ENCODE measurements at regions not wholly inside any gene's neighbourhood (a gene's known extent, or its start where the extent isn't known, plus 50 kb on each side); places are given as distances from the start of the nearest gene placed in this dataset.

- Histone ChIP-seq H3K9me3 (ENCODE audit: insufficient read depth, low read length) (no peaks in the 10 kb centered on the region), H3K9ac (ENCODE audit: low read length) (no peak overlapping the region), H3K36me3 (replicated peaks; ENCODE audit: low read depth, low read length) (no peaks in the 10 kb centered on the region), H3K27ac (ENCODE audit: low read length) (no peak overlapping the region), H3K4me2 (ENCODE audit: low read length) (no peak overlapping the region), H3K4me3 (ENCODE audit: low read length) (no peak overlapping the region), H3K4me1 (ENCODE audit: low read length) (peaks cover 14% of the 10 kb centered on the region), H2AFZ (ENCODE audit: low read depth, low read length) (no peak overlapping the region), H4K20me1 (ENCODE audit: insufficient read depth, low read length) (no peaks in the 10 kb centered on the region; the same call in 1 of the 2 replicates), H3K79me2 (ENCODE audit: low read length) (no peaks in the 10 kb centered on the region), H3K27me3 (ENCODE audit: low read depth, low read length) (0 out of 2 replicates have a peak, but pooled peaks cover 5% of the 10 kb centered on the region)
- no peak for TF ChIP-seq CTCF (IDR thresholded peaks at IDR 0.05; ENCODE audit: low read depth, low read length)
- TF ChIP-seq EZH2phosphoT487 (IDR thresholded peaks at IDR 0.05; ENCODE audit: low read depth): no peak
Observed at GRCh38 chr5:2147504-2148311, 265.0 kb upstream of the IRX4 start.

- Histone ChIP-seq H3K9me3 (ENCODE audit: insufficient read depth, low read length) (no peaks in the 10 kb centered on the region), H3K9ac (ENCODE audit: low read length) (no peak overlapping the region), H2AFZ (ENCODE audit: low read depth, low read length) (no peak overlapping the region), H3K36me3 (replicated peaks; ENCODE audit: low read depth, low read length) (no peaks in the 10 kb centered on the region), H4K20me1 (ENCODE audit: insufficient read depth, low read length) (no peaks in the 10 kb centered on the region; the same call in 1 of the 2 replicates), H3K79me2 (ENCODE audit: low read length) (no peaks in the 10 kb centered on the region), H3K4me1 (ENCODE audit: low read length) (peaks cover 4% of the 10 kb centered on the region), H3K4me3 (ENCODE audit: low read length) (no peak overlapping the region), H3K27ac (ENCODE audit: low read length) (no peak overlapping the region), H3K4me2 (ENCODE audit: low read length) (no peak overlapping the region), H3K27me3 (ENCODE audit: low read depth, low read length) (no peaks in the 10 kb centered on the region)
- TF ChIP-seq CTCF (IDR thresholded peaks at IDR 0.05; ENCODE audit: low read depth, low read length) (no peak), EZH2phosphoT487 (IDR thresholded peaks at IDR 0.05; ENCODE audit: low read depth) (no peak)
Observed at GRCh38 chr5:2143646-2144353, 261.1 kb upstream of the IRX4 start.

- Histone ChIP-seq H3K27me3 (ENCODE audit: low read depth, low read length) (no peaks in the 10 kb centered on the region), H2AFZ (ENCODE audit: low read depth, low read length) (no peak overlapping the region), H4K20me1 (ENCODE audit: insufficient read depth, low read length) (no peaks in the 10 kb centered on the region), H3K36me3 (replicated peaks; ENCODE audit: low read depth, low read length) (no peaks in the 10 kb centered on the region), H3K27ac (ENCODE audit: low read length) (no peak overlapping the region), H3K9me3 (ENCODE audit: insufficient read depth, low read length) (no peaks in the 10 kb centered on the region), H3K4me3 (ENCODE audit: low read length) (no peak overlapping the region), H3K79me2 (ENCODE audit: low read length) (no peaks in the 10 kb centered on the region), H3K4me2 (ENCODE audit: low read length) (no peak overlapping the region), H3K4me1 (ENCODE audit: low read length) (no peaks in the 10 kb centered on the region), H3K9ac (ENCODE audit: low read length) (no peak overlapping the region)
- TF ChIP-seq EZH2phosphoT487 (IDR thresholded peaks at IDR 0.05; ENCODE audit: low read depth): no peak
- TF ChIP-seq CTCF (IDR thresholded peaks at IDR 0.05; ENCODE audit: low read depth, low read length): no peak
Observed at GRCh38 chr5:2143088-2143487, 260.4 kb upstream of the IRX4 start.

- Histone ChIP-seq H3K79me2 (ENCODE audit: low read length) (no peaks in the 10 kb centered on the region), H3K9ac (ENCODE audit: low read length) (no peak overlapping the region), H3K27me3 (ENCODE audit: low read depth, low read length) (no peaks in the 10 kb centered on the region), H3K4me1 (ENCODE audit: low read length) (no peaks in the 10 kb centered on the region), H3K4me3 (ENCODE audit: low read length) (no peak overlapping the region), H3K9me3 (ENCODE audit: insufficient read depth, low read length) (no peaks in the 10 kb centered on the region), H2AFZ (ENCODE audit: low read depth, low read length) (no peak overlapping the region), H3K36me3 (replicated peaks; ENCODE audit: low read depth, low read length) (no peaks in the 10 kb centered on the region), H3K4me2 (ENCODE audit: low read length) (no peak overlapping the region), H3K27ac (ENCODE audit: low read length) (no peak overlapping the region), H4K20me1 (ENCODE audit: insufficient read depth, low read length) (no peaks in the 10 kb centered on the region)
- TF ChIP-seq CTCF (IDR thresholded peaks at IDR 0.05; ENCODE audit: low read depth, low read length): no peak
- TF ChIP-seq EZH2phosphoT487 (IDR thresholded peaks at IDR 0.05; ENCODE audit: low read depth): no peak
Observed at GRCh38 chr5:2142456-2142954, 259.8 kb upstream of the IRX4 start.

Data from OCI-LY3 (cell line).